GM12878 (cell line): ENCODE measurements at regions not wholly inside any gene's neighbourhood (a gene's known extent, or its start where the extent isn't known, plus 50 kb on each side); places are given as distances from the start of the nearest gene placed in this dataset.

ENCODE experiments used
- ATAC-seq: fragments of 200-7000 bp; cut with Tn5 transposase; 3 replicates; pipeline ENCODE4 v1.9.1; 2020; ENCODE audit warnings: mild to moderate bottlenecking, moderate library complexity
- BruUV-seq: library from RNA; stranded (reverse); fragments of 400-500 nt; replicated peaks from 2 replicates; lab custom pipeline; 2021; lab: Mats Ljungman, UMichigan
- CTCF ChIA-PET: fragments of 300-600 bp; sonication (Branson Sonifier 250); formaldehyde crosslinking; extraction: SDS; loops from one replicate; lab custom pipeline; 2021; ENCODE audit warnings: inconsistent platforms; lab: Yijun Ruan, JAX
- POLR2A ChIA-PET: fragments of 350-600 bp; formaldehyde crosslinking; extraction: SDS; loops from one replicate; lab custom pipeline; 2021; ENCODE audit warnings: inconsistent platforms; lab: Charles Lee
- RAD21 ChIA-PET: fragments of 300-600 bp; sonication (Branson Sonifier 250); formaldehyde crosslinking; loops from one replicate; lab custom pipeline; 2023; ENCODE audit warnings: antibody characterized with exemption; ENCODE audit not compliant: unreplicated experiment; lab: Charles Lee
- SMC1A ChIA-PET: fragments of 300-600 bp; sonication (Branson Sonifier 250); formaldehyde crosslinking; loops from one replicate; lab custom pipeline; 2023; ENCODE audit not compliant: unreplicated experiment, uncharacterized antibody; lab: Charles Lee
- DNase-seq: peaks from one replicate; pipeline ENCODE4 v3.0.0-alpha.2; 2011; ENCODE audit warnings: low read depth, low spot score
- FAIRE-seq: peaks from 3 replicates; lab custom pipeline; 2011; peaks lifted over from hg19 to GRCh38; lab: Jason Lieb, UNC
- H2AFZ ChIP-seq: 2 replicates; pipeline ENCODE4 v1.6.0; 2011; ENCODE audit warnings: low read depth, low read length, control low read depth; ENCODE audit not compliant: control insufficient read depth
- H3K27ac ChIP-seq: 2 replicates; pipeline ENCODE4 v1.5.1; 2011; ENCODE audit warnings: control low read depth; ENCODE audit not compliant: control insufficient read depth, insufficient read depth
- H3K27me3 ChIP-seq, 2 experiments: replicated peaks in 1 of 2; 2 replicates each; pipeline versions ENCODE4 v1.6.0 to v1.6.1; 2011; ENCODE audit warnings: low read length in 1 of 2; ENCODE audit not compliant: control insufficient read depth in 2 of 2, insufficient read depth in 2 of 2
- H3K36me3 ChIP-seq, 2 experiments: 2 replicates each; pipeline ENCODE4 v1.5.1; 2011; ENCODE audit warnings: low read length in 1 of 2; ENCODE audit not compliant: control insufficient read depth in 2 of 2, insufficient read depth in 2 of 2
- H3K4me1 ChIP-seq: 2 replicates; pipeline ENCODE4 v1.6.1; 2011; ENCODE audit warnings: mild to moderate bottlenecking, low read length, moderate library complexity, mixed read lengths; ENCODE audit not compliant: control insufficient read depth, insufficient read depth
- H3K4me2 ChIP-seq: 2 replicates; pipeline ENCODE4 v1.6.0; 2011; ENCODE audit warnings: control low read depth; ENCODE audit not compliant: control insufficient read depth, insufficient read depth
- H3K4me3 ChIP-seq: fragments of 200-600 bp; sonication (generic); 2 replicates; pipeline ENCODE4 v1.5.1; 2016
- H3K79me2 ChIP-seq: 2 replicates; pipeline ENCODE4 v1.6.0; 2011; ENCODE audit warnings: low read length; ENCODE audit not compliant: control insufficient read depth, insufficient read depth
- H3K9ac ChIP-seq: 2 replicates; pipeline ENCODE4 v1.8.0; 2011; ENCODE audit warnings: low read length, control low read depth, mixed read lengths; ENCODE audit not compliant: control insufficient read depth, insufficient read depth
- H3K9me3 ChIP-seq: replicated peaks from 3 replicates; pipeline ENCODE4 v1.5.1; 2011; ENCODE audit warnings: mild to moderate bottlenecking, low read length; ENCODE audit not compliant: control insufficient read depth, insufficient read depth
- H4K20me1 ChIP-seq: 2 replicates; pipeline ENCODE4 v1.6.0; 2011; ENCODE audit not compliant: control insufficient read depth, insufficient read depth
- BMI1 ChIP-seq: fragments of 450-650 bp; IDR thresholded peaks from 2 replicates; pipeline ENCODE4 v1.6.1; 2016; ENCODE audit warnings: mild to moderate bottlenecking, moderate library complexity, borderline replicate concordance
- BRCA1 ChIP-seq: IDR thresholded peaks from 2 replicates; pipeline ENCODE4 v1.6.1; 2011; ENCODE audit warnings: low read depth, low read length, improper control_type of control experiment
- CBX3 ChIP-seq: fragments of 200-600 bp; sonication (generic); IDR thresholded peaks from 2 replicates; pipeline ENCODE4 v1.6.1; 2016; ENCODE audit warnings: low read depth, borderline replicate concordance
- CHD4 ChIP-seq: fragments of 200-600 bp; sonication (generic); IDR thresholded peaks from 2 replicates; pipeline ENCODE4 v1.6.1; 2016; ENCODE audit warnings: mild to moderate bottlenecking
- ETV6 ChIP-seq, 2 experiments: fragments of 450-650 bp in 1 of 2; IDR thresholded peaks in 1 of 2; conservative IDR thresholded peaks in 1 of 2; 2 replicates each; pipeline ENCODE4 v1.6.1; 2014; ENCODE audit warnings: antibody characterized with exemption in 1 of 2, borderline replicate concordance in 1 of 2, low read depth in 1 of 2, mild to moderate bottlenecking in 1 of 2, moderate library complexity in 1 of 2
- HDAC6 ChIP-seq: fragments of 200-600 bp; sonication (generic); IDR thresholded peaks from one replicate; pipeline ENCODE4 v1.8.0; 2017; ENCODE audit warnings: antibody characterized with exemption; ENCODE audit not compliant: unreplicated experiment
- LARP7 ChIP-seq: fragments of 450-650 bp; IDR thresholded peaks from 2 replicates; pipeline ENCODE4 v1.6.1; 2017; ENCODE audit warnings: mild to moderate bottlenecking
- MEF2A ChIP-seq: IDR thresholded peaks from 2 replicates; pipeline ENCODE4 v1.6.1; 2011; ENCODE audit warnings: low read depth, mild to moderate bottlenecking, low read length, moderate library complexity; ENCODE audit not compliant: insufficient read depth
- NFXL1 ChIP-seq: fragments of 450-650 bp; IDR thresholded peaks from 2 replicates; pipeline ENCODE4 v1.6.1; 2017; ENCODE audit warnings: antibody characterized with exemption, mild to moderate bottlenecking, borderline replicate concordance
- PAX5 ChIP-seq: IDR thresholded peaks from 2 replicates; pipeline ENCODE4 v1.6.1; 2011; ENCODE audit warnings: low read depth, low read length, borderline replicate concordance
- POU2F2 ChIP-seq: IDR thresholded peaks from 3 replicates; pipeline ENCODE4 v1.6.1; 2011; ENCODE audit warnings: low read depth, mild to moderate bottlenecking, low read length, borderline replicate concordance
- RFX5 ChIP-seq: IDR thresholded peaks from 2 replicates; pipeline ENCODE4 v1.6.1; 2011; ENCODE audit warnings: low read depth, low read length, improper control_type of control experiment
- SIN3A ChIP-seq: IDR thresholded peaks from 2 replicates; pipeline ENCODE4 v1.6.1; 2012; ENCODE audit warnings: low read depth, low read length, improper control_type of control experiment
- SMAD1 ChIP-seq: fragments of 450-650 bp; IDR thresholded peaks from 2 replicates; pipeline ENCODE4 v1.6.1; 2018; ENCODE audit warnings: mild to moderate bottlenecking, low read depth; ENCODE audit not compliant: partially characterized antibody
- SMARCA5 ChIP-seq: fragments of 450-650 bp; IDR thresholded peaks from 2 replicates; pipeline ENCODE4 v1.6.1; 2017; ENCODE audit warnings: mild to moderate bottlenecking
- SP1 ChIP-seq: IDR thresholded peaks from one replicate; pipeline ENCODE4 v1.6.1; 2011; ENCODE audit warnings: low read depth, low read length
- ZNF207 ChIP-seq: fragments of 450-650 bp; IDR thresholded peaks from 2 replicates; pipeline ENCODE4 v1.6.1; 2014; ENCODE audit warnings: antibody characterized with exemption, mild to moderate bottlenecking, borderline replicate concordance
- WGBS: methylation state at CpG from one replicate; pipeline ENCODE4 v1.1.6; 2016; ENCODE audit warnings: low lambda C conversion rate; ENCODE audit not compliant: insufficient replicate concordance, insufficient coverage; ENCODE audit errors: missing lambda C conversion rate; 5-methylcytosine and 5-hydroxymethylcytosine counted together
- in situ Hi-C: fragments of 300-500 bp; cut with MboI; formaldehyde crosslinking; loops from 9 replicates; pipeline ENCODE4 v1.14.3; 2018; ENCODE audit warnings: mixed read lengths
- intact Hi-C: fragments of 100-400 bp; cut with micrococcal nuclease; formaldehyde crosslinking; loops from one replicate; pipeline ENCODE4 v1.14.2; 2022; ENCODE audit not compliant: unreplicated experiment
- TF ChIP-seq, protein P1 (sequence below): fragments of 450-650 bp; IDR thresholded peaks from 2 replicates; pipeline ENCODE4 v1.6.1; 2016; ENCODE audit warnings: mild to moderate bottlenecking
- TF ChIP-seq, protein P2 (sequence below): fragments of 450-650 bp; formaldehyde crosslinking; IDR thresholded peaks from 2 replicates; pipeline ENCODE4 v1.4.0; 2022; ENCODE audit warnings: mild to moderate bottlenecking, moderate library complexity
- TF ChIP-seq, protein P3 (sequence below): IDR thresholded peaks from 2 replicates; pipeline ENCODE4 v1.6.1; 2011; ENCODE audit warnings: low read depth, mild to moderate bottlenecking, low read length, moderate library complexity, borderline replicate concordance; ENCODE audit errors: extremely low read depth

DNA sequence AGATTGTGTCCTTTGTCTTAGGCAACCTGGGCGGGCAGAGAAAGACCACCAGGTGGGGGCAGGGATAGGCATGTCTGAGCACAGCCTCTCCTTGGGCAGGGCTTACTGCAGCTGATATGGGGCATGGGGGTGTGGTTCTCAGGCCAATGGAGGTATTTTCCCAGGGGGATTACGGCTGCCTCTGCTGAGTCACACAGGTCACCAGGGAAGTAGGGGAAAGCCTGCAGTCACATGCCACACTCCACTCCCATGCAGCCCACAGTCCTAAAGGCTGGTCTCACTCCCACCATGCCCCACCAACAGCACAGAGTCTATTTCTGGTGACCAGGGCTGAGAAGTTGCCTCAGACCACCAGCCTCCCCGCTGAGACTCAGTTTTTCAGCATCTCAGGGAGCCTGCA lies 466.4 kb downstream of the DIPK2A start:
- Histone ChIP-seq H3K9ac (no peak overlapping the region), H3K36me3 (no peaks in the 10 kb centered on the region), H3K27ac (no peak overlapping the region), H3K9me3 (peaks cover 5% of the 10 kb centered on the region; the same call in 2 of the 3 replicates), H3K4me1 (no peaks in the 10 kb centered on the region), H4K20me1 (no peaks in the 10 kb centered on the region), H3K27me3 (no peaks in the 10 kb centered on the region), H3K79me2 (no peaks in the 10 kb centered on the region), H3K4me2 (no peak overlapping the region), H2AFZ (peak overlapping the region; percentile 47), H3K4me3 (no peak overlapping the region)
- in situ Hi-C loops: loop anchor here (10.0 kb wide), 1 partner anchor 463 kb away; the partner anchor contains the start of gene DIPK2A
- ChIA-PET POLR2A (no interaction called here), RAD21 (interaction anchor here (1.0 kb wide), 1 partner anchor 461 kb away, joined by 3 read pairs; no protein-coding TSS in a partner anchor), SMC1A (no interaction called here), CTCF (interaction anchor here (1.1 kb wide), 1 partner anchor 30 kb away, joined by 3 read pairs; no protein-coding TSS in a partner anchor)
- no peak for FAIRE-seq
- ATAC-seq: peak; percentile 90
- peak; percentile 34 for DNase-seq
- 2% methylated on average over 3 of the region's 3 CpGs for WGBS
- BruUV-seq: no TSS peak
- intact Hi-C loops: no loop called here
- TF ChIP-seq MEF2A (no peak), POU2F2 (no peak), SMAD1 (no peak), HDAC6 (no peak), ZNF207 (no peak), CHD4 (no peak), ETV6 (conservative IDR thresholded peaks at IDR 0.05 in 1 of 2, IDR thresholded peaks at IDR 0.05 in 1 of 2; ENCODE audit: borderline replicate concordance in 1 of 2, low read depth in 1 of 2) (no peak; a peak in 1 of 4 replicates), RFX5 (no peak), NFXL1 (no peak), BRCA1 (no peak), BMI1 (no peak), LARP7 (no peak), SMARCA5 (no peak), SP1 (no peak), CBX3 (no peak), SIN3A (no peak), PAX5 (peak; percentile 29; the same call in 1 of the 2 replicates)
- TF ChIP-seq, protein P1, sequence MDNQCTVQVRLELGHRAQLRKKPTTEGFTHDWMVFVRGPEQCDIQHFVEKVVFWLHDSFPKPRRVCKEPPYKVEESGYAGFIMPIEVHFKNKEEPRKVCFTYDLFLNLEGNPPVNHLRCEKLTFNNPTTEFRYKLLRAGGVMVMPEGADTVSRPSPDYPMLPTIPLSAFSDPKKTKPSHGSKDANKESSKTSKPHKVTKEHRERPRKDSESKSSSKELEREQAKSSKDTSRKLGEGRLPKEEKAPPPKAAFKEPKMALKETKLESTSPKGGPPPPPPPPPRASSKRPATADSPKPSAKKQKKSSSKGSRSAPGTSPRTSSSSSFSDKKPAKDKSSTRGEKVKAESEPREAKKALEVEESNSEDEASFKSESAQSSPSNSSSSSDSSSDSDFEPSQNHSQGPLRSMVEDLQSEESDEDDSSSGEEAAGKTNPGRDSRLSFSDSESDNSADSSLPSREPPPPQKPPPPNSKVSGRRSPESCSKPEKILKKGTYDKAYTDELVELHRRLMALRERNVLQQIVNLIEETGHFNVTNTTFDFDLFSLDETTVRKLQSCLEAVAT: no peak
- TF ChIP-seq, protein P2, sequence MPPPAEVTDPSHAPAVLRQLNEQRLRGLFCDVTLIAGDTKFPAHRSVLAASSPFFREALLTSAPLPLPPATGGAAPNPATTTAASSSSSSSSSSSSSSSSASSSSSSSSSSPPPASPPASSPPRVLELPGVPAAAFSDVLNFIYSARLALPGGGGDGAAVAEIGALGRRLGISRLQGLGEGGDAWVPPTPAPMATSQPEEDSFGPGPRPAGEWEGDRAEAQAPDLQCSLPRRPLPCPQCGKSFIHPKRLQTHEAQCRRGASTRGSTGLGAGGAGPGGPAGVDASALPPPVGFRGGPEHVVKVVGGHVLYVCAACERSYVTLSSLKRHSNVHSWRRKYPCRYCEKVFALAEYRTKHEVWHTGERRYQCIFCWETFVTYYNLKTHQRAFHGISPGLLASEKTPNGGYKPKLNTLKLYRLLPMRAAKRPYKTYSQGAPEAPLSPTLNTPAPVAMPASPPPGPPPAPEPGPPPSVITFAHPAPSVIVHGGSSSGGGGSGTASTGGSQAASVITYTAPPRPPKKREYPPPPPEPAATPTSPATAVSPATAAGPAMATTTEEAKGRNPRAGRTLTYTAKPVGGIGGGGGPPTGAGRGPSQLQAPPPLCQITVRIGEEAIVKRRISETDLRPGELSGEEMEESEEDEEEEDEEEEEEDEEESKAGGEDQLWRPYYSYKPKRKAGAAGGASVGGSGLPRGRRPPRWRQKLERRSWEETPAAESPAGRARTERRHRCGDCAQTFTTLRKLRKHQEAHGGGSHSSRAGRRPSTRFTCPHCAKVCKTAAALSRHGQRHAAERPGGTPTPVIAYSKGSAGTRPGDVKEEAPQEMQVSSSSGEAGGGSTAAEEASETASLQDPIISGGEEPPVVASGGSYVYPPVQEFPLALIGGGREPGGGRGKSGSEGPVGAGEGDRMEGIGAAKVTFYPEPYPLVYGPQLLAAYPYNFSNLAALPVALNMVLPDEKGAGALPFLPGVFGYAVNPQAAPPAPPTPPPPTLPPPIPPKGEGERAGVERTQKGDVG (CRISPR knock-in tag): no peak
- TF ChIP-seq, protein P3, sequence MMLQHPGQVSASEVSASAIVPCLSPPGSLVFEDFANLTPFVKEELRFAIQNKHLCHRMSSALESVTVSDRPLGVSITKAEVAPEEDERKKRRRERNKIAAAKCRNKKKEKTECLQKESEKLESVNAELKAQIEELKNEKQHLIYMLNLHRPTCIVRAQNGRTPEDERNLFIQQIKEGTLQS: no peak
